Breast epithelium (tissue), 3 donors: ENCODE measurements at regions not wholly inside any gene's neighbourhood (a gene's known extent, or its start where the extent isn't known, plus 50 kb on each side); places are given as distances from the start of the nearest gene placed in this dataset.

Source experiments
- POLR2AphosphoS5 ChIP-seq, 3 donors: sonication (generic); formaldehyde crosslinking; IDR thresholded peaks; one replicate each; pipeline ENCODE4 v1.6.1; 2017; ENCODE audit warnings: antibody characterized with exemption in 3 of 3
- TF ChIP-seq, protein P1 (sequence below), 3 donors: fragments of 450-650 bp; IDR thresholded peaks; one replicate each; pipeline ENCODE4 v1.5.1; 2016 to 2017; ENCODE audit warnings: antibody characterized with exemption in 3 of 3, mild to moderate bottlenecking in 3 of 3, moderate library complexity in 3 of 3

- no peak for TF ChIP-seq POLR2AphosphoS5 (IDR thresholded peaks at IDR 0.05)
- TF ChIP-seq, protein P1, sequence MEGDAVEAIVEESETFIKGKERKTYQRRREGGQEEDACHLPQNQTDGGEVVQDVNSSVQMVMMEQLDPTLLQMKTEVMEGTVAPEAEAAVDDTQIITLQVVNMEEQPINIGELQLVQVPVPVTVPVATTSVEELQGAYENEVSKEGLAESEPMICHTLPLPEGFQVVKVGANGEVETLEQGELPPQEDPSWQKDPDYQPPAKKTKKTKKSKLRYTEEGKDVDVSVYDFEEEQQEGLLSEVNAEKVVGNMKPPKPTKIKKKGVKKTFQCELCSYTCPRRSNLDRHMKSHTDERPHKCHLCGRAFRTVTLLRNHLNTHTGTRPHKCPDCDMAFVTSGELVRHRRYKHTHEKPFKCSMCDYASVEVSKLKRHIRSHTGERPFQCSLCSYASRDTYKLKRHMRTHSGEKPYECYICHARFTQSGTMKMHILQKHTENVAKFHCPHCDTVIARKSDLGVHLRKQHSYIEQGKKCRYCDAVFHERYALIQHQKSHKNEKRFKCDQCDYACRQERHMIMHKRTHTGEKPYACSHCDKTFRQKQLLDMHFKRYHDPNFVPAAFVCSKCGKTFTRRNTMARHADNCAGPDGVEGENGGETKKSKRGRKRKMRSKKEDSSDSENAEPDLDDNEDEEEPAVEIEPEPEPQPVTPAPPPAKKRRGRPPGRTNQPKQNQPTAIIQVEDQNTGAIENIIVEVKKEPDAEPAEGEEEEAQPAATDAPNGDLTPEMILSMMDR (IDR thresholded peaks at IDR 0.05) = no peak
Measured at GRCh38 chr14:71646518-71646917, 285.7 kb upstream of the RGS6 start.
